Activated naive CD4-positive, alpha-beta T cell treated with anti-CD3 and anti-CD28 coated beads for 36 hours (primary cell): ENCODE measurements at regions not wholly inside any gene's neighbourhood (a gene's known extent, or its start where the extent isn't known, plus 50 kb on each side); places are given as distances from the start of the nearest gene placed in this dataset.
"Not testable (repeated sequence)": the region's sequence is repeated elsewhere in the genome, so short reads cannot be mapped to it uniquely, and the experiment has no call there.

Experiments used
- CTCF ChIA-PET: fragments of 350-600 bp; sonication (Branson Sonifier 250); formaldehyde crosslinking; loops from one replicate; lab custom pipeline; 2021; ENCODE audit warnings: antibody characterized with exemption; lab: Charles Lee
- DNase-seq: peaks from one replicate; pipeline ENCODE4 v3.0.0-alpha.2; 2020
- H3K27ac Mint-ChIP-seq: one replicate; pipeline ENCODE4 v1.8.0; 2021; ENCODE audit warnings: mild to moderate bottlenecking, mixed read lengths
- H3K27me3 Mint-ChIP-seq: one replicate; pipeline ENCODE4 v1.8.0; 2021; ENCODE audit warnings: low read depth, mixed read lengths
- H3K36me3 Mint-ChIP-seq: one replicate; pipeline ENCODE4 v1.8.0; 2021; ENCODE audit warnings: low read depth, mixed read lengths
- H3K4me1 Mint-ChIP-seq: one replicate; pipeline ENCODE4 v1.8.0; 2021; ENCODE audit warnings: low read depth, mixed read lengths
- H3K4me3 Mint-ChIP-seq: one replicate; pipeline ENCODE4 v1.8.0; 2021; ENCODE audit warnings: mild to moderate bottlenecking, moderate library complexity, mixed read lengths
- H3K9me3 Mint-ChIP-seq: one replicate; pipeline ENCODE4 v1.8.0; 2021; ENCODE audit warnings: mixed read lengths
- intact Hi-C: fragments of 100-400 bp; cut with micrococcal nuclease; formaldehyde crosslinking; loops from one replicate; pipeline ENCODE4 v1.15.1; 2023

- intact Hi-C loops, H3K4me3 Mint-ChIP-seq, CTCF ChIA-PET, H3K27ac Mint-ChIP-seq, H3K27me3 Mint-ChIP-seq, H3K4me1 Mint-ChIP-seq, DNase-seq, H3K36me3 Mint-ChIP-seq: not testable (repeated sequence)
- peaks cover 19% of the 10 kb centered on the region for H3K9me3 Mint-ChIP-seq
Measured at GRCh38 chr15:29648415-29648814, 173.9 kb downstream of the TJP1 start.

GRCh38 chr15:29645841-29646240, 176.4 kb downstream of the TJP1 start:
- intact Hi-C loops: no loop called here
- CTCF ChIA-PET: interaction anchor here (0.6 kb wide), 1 partner anchor 1060 kb away, joined by 3 read pairs; no protein-coding TSS in a partner anchor
- Mint-ChIP-seq H3K27ac (no peak overlapping the region), H3K36me3 (no peaks in the 10 kb centered on the region), H3K4me1 (no peaks in the 10 kb centered on the region), H3K4me3 (no peak overlapping the region), H3K9me3 (peaks cover 15% of the 10 kb centered on the region), H3K27me3 (peaks cover 2% of the 10 kb centered on the region)
- no peak for DNase-seq

DNA sequence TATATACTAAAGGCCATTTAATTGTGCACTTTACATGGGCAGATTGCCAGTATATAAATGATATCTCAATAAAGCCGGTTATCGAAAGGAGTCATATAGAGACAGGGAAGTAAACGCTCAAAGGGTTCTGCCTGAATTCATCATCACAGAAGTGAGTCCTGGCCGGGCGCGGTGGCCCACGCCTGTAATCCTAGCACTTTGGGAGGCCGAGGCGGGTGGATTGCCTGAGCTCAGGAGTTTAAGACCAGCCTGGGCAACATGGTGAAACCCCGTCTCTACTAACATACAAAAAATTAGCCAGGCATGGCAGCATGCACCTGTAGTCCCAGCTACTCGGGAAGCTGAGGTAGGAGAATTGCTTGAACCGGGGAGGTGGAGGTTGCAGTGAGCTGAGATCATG, 177.9 kb downstream of the TJP1 start:
- H3K27me3 Mint-ChIP-seq, intact Hi-C loops, H3K27ac Mint-ChIP-seq, H3K36me3 Mint-ChIP-seq, H3K4me3 Mint-ChIP-seq, H3K4me1 Mint-ChIP-seq, DNase-seq: not testable (repeated sequence)
- CTCF ChIA-PET: interaction anchor here (0.7 kb wide), 1 partner anchor 496 kb away, joined by 3 read pairs; no protein-coding TSS in a partner anchor
- peaks cover 15% of the 10 kb centered on the region for H3K9me3 Mint-ChIP-seq

- DNase-seq: no peak
- intact Hi-C loops: no loop called here
- peaks cover 2% of the 10 kb centered on the region for H3K9me3 Mint-ChIP-seq
- H3K4me1 Mint-ChIP-seq: no peaks in the 10 kb centered on the region
- H3K27ac Mint-ChIP-seq: no peak overlapping the region
- H3K4me3 Mint-ChIP-seq: no peak overlapping the region
- no peaks in the 10 kb centered on the region for H3K36me3 Mint-ChIP-seq
- peaks cover 14% of the 10 kb centered on the region for H3K27me3 Mint-ChIP-seq
- CTCF ChIA-PET: no interaction called here
Measured at GRCh38 chr15:29638781-29639180, 183.5 kb downstream of the TJP1 start.

- intact Hi-C loops: no loop called here
- H3K9me3 Mint-ChIP-seq: no peaks in the 10 kb centered on the region
- CTCF ChIA-PET: no interaction called here
- no peaks in the 10 kb centered on the region for H3K36me3 Mint-ChIP-seq
- H3K4me1 Mint-ChIP-seq: no peaks in the 10 kb centered on the region
- no peak for DNase-seq
- no peak overlapping the region for H3K4me3 Mint-ChIP-seq
- peaks cover 18% of the 10 kb centered on the region for H3K27me3 Mint-ChIP-seq
- H3K27ac Mint-ChIP-seq: no peak overlapping the region
Measured at GRCh38 chr15:29638011-29638410, 184.3 kb downstream of the TJP1 start.

- no peaks in the 10 kb centered on the region for H3K36me3 Mint-ChIP-seq
- intact Hi-C loops: no loop called here
Measured at GRCh38 chr15:29637555-29637954, 184.7 kb downstream of the TJP1 start.

DNA sequence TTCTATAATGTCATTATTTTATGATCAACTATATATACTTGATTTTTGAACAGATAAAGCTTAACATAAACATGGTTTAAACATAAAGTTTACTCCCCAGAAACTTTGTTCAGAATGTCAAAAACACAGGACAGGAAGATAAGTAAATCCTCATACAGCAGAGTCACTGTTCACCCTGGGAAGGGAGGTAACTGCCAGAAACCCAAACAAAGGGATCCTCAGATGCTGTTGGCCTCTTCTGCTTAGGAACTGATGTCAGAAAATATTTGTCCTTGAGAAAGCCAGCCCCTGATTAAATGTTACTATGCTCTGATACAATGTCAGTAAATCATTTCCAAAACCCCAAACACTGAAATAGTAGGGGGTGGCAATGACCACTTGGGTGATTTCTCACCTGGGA, 185.3 kb downstream of the TJP1 start:
- intact Hi-C loops: no loop called here
- no peaks in the 10 kb centered on the region for H3K9me3 Mint-ChIP-seq
- DNase-seq: no peak
- no peak overlapping the region for H3K27ac Mint-ChIP-seq
- no peaks in the 10 kb centered on the region for H3K36me3 Mint-ChIP-seq
- CTCF ChIA-PET: no interaction called here
- H3K4me1 Mint-ChIP-seq: no peaks in the 10 kb centered on the region
- H3K27me3 Mint-ChIP-seq: peaks cover 21% of the 10 kb centered on the region
- H3K4me3 Mint-ChIP-seq: no peak overlapping the region

More at GRCh38 chr15:29637555-29637954, 184.7 kb downstream of the TJP1 start:
- no peak for DNase-seq
- Mint-ChIP-seq H3K27ac (no peak overlapping the region), H3K9me3 (no peaks in the 10 kb centered on the region), H3K4me3 (no peak overlapping the region), H3K4me1 (no peaks in the 10 kb centered on the region), H3K27me3 (peaks cover 21% of the 10 kb centered on the region)
- CTCF ChIA-PET: no interaction called here

DNA sequence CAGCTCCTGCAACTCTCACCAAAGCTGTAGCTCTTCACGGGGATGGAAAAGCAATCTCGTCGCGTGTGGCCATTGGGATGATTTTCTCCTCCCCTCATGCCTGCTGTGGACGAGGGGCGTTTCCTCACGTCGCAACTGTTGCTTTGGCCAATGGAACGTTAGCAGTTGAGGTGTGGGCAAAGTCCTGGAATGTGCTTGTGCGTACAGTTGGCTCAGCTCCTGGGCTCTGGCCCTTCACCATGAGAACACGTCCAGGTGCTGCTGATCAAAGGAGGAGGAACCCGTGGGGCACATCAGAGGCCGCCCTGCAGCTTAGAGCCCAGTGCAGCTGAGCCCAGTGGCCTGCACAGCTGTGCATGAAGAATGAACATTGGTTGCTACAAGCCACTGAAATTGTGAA, 186.1 kb downstream of the TJP1 start:
- no peaks in the 10 kb centered on the region for H3K36me3 Mint-ChIP-seq
- no peaks in the 10 kb centered on the region for H3K9me3 Mint-ChIP-seq
- CTCF ChIA-PET: no interaction called here
- H3K27me3 Mint-ChIP-seq: peaks cover 21% of the 10 kb centered on the region
- H3K27ac Mint-ChIP-seq: no peak overlapping the region
- no peak for DNase-seq
- intact Hi-C loops: no loop called here
- H3K4me3 Mint-ChIP-seq: no peak overlapping the region
- H3K4me1 Mint-ChIP-seq: no peaks in the 10 kb centered on the region

DNA sequence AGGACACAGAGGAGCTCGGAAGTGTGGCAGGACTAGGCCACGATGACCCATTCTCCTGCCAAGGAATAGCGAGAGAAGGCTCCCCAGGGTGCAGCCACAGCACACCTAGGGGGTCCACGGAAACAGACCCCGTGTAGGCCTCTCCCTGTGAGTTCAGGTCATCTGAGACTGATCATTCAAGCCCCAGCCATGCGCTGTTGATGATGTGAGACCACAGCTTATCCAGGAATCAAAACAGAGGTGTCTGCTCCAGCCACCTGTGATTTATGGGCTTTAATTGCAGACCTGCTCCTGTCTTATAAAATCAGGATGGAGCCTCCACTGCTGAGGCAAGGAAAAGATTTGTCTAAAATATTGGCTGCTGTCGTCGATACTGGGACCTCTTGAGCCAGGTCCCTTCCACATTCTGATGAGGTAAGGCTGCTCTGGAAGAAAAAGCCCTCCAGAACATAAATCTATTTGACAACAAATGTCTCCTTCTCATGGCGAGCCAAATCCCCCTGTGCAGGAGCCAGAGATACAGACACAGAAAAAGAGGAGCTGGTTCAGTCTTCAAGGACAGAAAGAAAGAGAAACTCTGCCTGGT, 186.7 kb downstream of the TJP1 start:
- Mint-ChIP-seq H3K27me3 (peaks cover 23% of the 10 kb centered on the region), H3K4me3 (no peak overlapping the region), H3K4me1 (no peaks in the 10 kb centered on the region), H3K36me3 (no peaks in the 10 kb centered on the region), H3K9me3 (no peaks in the 10 kb centered on the region), H3K27ac (no peak overlapping the region)
- no peak for DNase-seq
- CTCF ChIA-PET: no interaction called here
- intact Hi-C loops: no loop called here

DNA sequence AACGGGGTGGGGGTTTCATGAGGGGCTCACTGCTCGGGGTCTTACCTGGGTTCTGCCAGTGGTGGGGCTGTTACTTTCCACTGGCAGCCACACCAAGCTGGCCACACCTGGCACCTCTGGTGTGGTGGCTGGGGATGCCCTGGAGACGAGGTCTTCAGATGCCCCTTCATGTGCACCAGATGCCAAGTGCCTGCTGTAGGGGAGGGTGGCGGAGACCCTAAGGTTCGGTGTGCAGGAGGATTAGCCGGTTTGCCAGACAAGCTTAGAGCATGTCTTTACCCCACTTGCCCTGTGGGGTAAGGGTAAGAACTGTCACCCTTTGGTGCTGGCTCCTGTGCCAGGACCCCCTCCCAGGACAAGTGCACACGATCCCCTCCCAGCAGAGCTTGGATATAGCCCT, 188.3 kb downstream of the TJP1 start:
- no peaks in the 10 kb centered on the region for H3K4me1 Mint-ChIP-seq
- no peaks in the 10 kb centered on the region for H3K36me3 Mint-ChIP-seq
- H3K27me3 Mint-ChIP-seq: peaks cover 22% of the 10 kb centered on the region
- no peak for DNase-seq
- H3K27ac Mint-ChIP-seq: no peak overlapping the region
- CTCF ChIA-PET: no interaction called here
- no peaks in the 10 kb centered on the region for H3K9me3 Mint-ChIP-seq
- intact Hi-C loops: no loop called here
- H3K4me3 Mint-ChIP-seq: no peak overlapping the region

GRCh38 chr15:29632671-29633406, 189.4 kb downstream of the TJP1 start:
- CTCF ChIA-PET: interaction anchor here (0.6 kb wide), 1 partner anchor 23 kb away, joined by 3 read pairs; no protein-coding TSS in a partner anchor
- Mint-ChIP-seq H3K4me3 (no peak overlapping the region), H3K36me3 (no peaks in the 10 kb centered on the region), H3K27me3 (peaks cover 19% of the 10 kb centered on the region), H3K27ac (no peak overlapping the region), H3K4me1 (no peaks in the 10 kb centered on the region), H3K9me3 (no peaks in the 10 kb centered on the region)
- intact Hi-C loops: no loop called here
- DNase-seq: no peak

DNA sequence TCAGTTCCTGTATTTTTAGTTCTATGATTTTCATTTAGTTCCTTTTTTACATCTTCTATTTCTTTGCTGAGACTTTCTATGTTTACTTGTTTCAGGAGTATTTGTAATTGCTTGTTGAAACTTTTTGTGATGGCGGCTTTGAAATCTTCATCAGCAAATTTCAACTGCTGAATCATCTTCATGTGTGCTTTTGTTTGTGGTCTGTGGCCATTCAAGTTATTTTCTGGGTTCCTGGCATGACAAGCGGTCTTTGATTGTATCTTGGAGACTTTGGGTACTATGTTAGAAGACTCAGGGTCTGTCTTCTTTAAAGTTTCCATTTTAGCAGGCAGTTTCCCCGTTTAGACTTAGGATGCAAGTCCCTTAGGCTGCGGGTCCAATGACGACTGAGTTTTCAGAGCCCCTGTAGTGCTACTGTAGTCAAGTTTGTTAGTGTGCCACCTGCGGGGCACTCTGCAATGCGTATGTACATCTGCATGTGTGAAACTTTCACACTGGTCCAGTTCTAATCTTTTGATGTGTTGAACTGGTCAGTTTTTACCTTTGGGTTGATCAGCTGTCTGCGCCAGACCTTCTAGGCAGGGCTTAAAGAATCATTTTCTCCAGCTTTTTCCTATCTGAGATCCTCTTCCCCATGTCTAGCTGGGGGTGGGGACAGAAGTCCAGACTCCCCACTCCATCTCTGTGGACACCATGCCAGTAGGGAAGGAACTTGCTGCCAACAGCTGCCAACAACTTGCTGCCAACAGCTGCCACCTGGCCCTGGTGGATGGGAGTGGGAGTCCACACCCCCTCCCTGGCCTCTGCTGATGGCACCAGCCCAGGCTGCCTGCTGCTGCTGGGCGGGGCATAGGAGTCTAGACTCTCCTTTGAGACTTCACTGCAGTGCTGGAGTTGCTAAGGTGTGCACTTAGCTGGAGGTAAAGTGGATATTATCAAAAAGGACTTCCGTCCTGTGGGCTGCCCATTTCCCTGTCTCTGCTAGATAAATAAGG, 190.9 kb downstream of the TJP1 start:
- Mint-ChIP-seq H3K9me3 (peaks cover under 1% of the 10 kb centered on the region), H3K4me3 (no peak overlapping the region), H3K4me1 (no peaks in the 10 kb centered on the region), H3K27me3 (peaks cover 14% of the 10 kb centered on the region), H3K36me3 (no peaks in the 10 kb centered on the region), H3K27ac (no peak overlapping the region)
- intact Hi-C loops: no loop called here
- DNase-seq: no peak
- CTCF ChIA-PET: no interaction called here
